GM18505 (cell line): ENCODE measurements at regions not wholly inside any gene's neighbourhood (a gene's known extent, or its start where the extent isn't known, plus 50 kb on each side); places are given as distances from the start of the nearest gene placed in this dataset.

Experiments used
- ATAC-seq: cut with Tn5 transposase; IDR thresholded peaks from one replicate; pipeline ENCODE4 v1.9.1; 2021; ENCODE audit not compliant: unreplicated experiment
- POLR2A ChIP-seq: IDR thresholded peaks from 4 replicates; pipeline ENCODE4 v1.6.1; 2011; ENCODE audit warnings: borderline replicate concordance; ENCODE audit not compliant: insufficient read depth, insufficient read length; ENCODE audit errors: extremely low read depth

DNA sequence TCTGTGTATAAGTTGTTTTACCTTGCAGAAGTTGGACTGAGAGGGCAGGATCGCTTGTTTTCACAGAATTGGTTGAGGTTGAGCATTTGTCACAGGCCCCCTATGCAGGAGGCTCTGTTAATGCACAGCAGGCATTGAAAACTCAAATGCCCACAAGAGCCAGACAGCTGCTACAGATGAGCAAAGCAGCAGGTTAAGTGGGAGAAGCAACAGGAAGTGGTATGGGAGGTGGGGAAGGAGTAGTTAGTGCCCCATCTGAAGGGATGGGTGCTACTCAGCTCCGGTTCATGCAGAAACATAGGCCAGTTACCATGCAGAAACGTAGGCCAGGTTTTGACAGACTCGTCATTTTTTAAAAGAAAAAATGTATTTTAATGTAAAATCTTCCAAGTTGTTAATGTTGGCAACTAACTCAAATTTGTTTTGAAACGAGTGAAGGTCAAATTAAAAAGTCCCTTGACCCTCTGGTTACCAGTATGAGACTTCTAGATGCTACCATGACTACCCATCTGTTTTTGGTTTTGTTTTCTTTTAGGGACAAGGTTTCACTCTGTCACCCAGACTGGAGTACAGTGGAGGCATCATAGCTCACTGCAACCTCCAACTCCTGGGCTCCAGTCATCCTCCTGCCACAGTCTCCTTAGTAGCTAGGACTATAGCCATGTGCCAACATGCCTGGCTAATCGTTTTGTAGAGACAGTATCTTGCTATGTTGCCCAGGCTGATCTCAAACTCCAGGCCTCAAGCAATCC is 84.7 kb upstream of the FRMD6 start:
- TF ChIP-seq POLR2A, result no peak
- ATAC-seq, result no peak

DNA sequence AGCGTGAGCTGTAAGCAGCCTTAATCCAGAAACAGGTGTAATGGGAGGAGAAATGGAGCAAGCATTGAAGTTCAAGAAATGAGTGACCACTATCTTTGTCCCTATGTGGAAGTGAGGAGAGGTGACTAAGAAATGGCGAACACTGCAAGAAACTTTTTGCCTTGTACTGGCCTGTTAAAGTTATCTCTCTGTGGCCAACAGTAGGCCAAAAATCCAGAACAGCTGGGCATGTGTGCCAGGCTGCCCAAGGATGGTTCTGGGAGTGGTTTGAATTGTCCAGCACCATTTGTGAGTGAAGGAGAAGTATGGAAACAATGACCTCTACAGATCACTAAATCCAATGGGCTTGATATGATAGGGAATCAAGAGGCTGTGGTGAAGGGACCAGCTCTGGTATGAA is 83.3 kb upstream of the FRMD6 start:
- ATAC-seq, result no peak
- TF ChIP-seq POLR2A, result no peak

- no peak for ATAC-seq
- TF ChIP-seq POLR2A, result no peak
These were observed 78.1 kb upstream of the FRMD6 start for GRCh38 chr14:51573607-51574006.

- no peak for ATAC-seq
- TF ChIP-seq POLR2A, result no peak
These were observed 77.7 kb upstream of the FRMD6 start for GRCh38 chr14:51574009-51574408.

GRCh38 chr14:51575349-51576116 is 76.2 kb upstream of the FRMD6 start:
- no peak for TF ChIP-seq POLR2A

GRCh38 chr14:51576117-51576430 is 75.6 kb upstream of the FRMD6 start:
- no peak for TF ChIP-seq POLR2A
- no peak for ATAC-seq

More at GRCh38 chr14:51575349-51576116, 76.2 kb upstream of the FRMD6 start:
- ATAC-seq, result no peak

DNA sequence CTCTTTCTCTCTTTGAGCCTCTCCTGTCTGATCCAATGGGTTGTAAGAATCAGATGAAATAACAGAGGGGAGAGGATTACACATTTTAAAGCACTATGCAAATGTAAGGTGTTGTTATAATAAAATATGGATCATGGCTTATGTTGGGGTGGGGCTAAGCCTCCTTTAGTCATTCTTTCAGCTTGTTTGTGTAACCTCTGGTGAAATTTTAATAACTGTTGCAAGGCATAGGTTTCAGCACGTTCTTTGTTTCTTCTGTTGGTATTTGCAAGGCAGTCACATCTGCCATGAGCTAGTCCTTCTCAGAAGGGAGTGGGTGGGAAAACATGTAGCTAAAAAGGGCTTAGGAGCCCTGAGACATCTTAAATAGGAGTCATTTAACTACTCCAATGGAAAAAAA is 74.8 kb upstream of the FRMD6 start:
- no peak for ATAC-seq
- no peak for TF ChIP-seq POLR2A

DNA sequence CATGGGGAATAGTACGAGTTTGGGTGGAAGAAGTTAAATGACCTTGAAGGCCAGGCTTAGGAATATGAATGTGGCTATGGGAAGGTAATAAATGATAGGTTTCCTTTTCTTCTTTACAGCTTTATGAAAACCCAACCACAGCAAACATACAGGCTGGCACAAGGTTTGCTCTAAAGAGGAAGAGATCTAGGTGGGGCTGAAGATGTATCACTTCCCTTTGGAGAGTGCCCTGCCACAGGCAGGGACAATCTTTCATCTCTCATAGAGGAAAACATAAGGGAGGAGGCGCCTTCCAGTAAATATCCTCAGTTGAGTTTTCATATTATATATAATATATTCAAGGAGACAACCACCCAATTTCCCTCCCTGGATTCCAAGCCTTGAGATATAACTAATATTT is 72.9 kb upstream of the FRMD6 start:
- no peak for ATAC-seq
- TF ChIP-seq POLR2A, result no peak

DNA sequence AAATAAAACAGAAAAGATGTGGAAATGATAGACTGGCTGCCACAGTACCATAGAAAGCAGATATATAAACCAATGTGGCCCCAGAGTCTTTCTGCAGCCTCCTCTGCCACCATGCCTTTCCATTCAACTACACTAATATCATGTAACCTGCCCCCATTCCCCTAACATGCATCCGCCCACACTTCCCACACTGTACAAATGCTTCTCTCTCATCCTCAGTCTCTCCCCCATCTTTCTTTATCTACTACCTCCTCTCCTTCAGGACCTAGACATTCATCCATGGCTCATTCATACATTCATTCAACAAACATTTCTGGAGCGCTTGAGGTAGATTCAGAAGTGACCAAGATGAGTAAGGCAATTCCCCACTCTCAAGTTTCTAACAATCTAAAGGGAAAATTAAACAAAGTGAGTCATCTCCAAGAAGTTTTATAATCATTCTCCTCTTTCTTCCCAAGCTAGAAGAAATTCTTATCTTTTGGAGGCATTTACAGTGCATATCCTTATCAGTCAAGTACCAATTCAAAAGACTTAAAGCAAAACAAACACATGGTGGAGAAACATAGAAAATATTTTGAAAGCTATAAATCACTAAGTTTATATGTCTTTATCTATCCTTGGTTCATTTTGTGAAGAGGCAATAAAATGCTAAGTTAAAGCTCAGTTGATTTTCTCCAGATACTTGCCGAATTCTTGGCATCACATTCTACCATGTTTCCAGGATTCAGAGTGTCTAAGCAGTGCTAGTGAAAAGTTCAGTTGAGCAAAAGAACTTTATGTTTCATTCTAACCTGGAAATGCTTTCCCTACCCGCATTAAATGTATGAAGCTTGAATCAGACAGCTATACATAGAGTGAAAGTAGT is 70.5 kb upstream of the FRMD6 start:
- ATAC-seq, result no peak
- TF ChIP-seq POLR2A, result no peak

DNA sequence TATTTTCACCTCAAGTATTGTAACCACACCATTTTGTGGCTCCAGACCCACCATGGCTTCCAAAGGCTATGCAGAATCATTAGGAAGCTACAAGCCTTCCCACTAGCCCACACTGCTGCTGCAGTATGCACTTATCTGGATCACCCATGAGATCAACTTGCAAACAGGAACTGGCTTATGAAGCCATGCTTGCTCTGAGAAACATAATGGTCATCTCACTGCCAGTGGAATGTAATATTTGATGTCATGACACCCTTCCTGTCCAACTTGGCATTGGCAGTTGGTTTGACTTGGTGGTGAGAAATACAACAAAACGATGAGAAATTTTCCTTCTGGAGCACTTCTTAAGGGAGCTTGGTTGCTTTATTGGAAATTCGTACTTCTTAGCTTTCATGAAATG is 69.3 kb upstream of the FRMD6 start:
- no peak for TF ChIP-seq POLR2A
- no peak for ATAC-seq

- TF ChIP-seq POLR2A, result no peak
- no peak for ATAC-seq
These were observed 66.7 kb upstream of the FRMD6 start for GRCh38 chr14:51585055-51585454.

DNA sequence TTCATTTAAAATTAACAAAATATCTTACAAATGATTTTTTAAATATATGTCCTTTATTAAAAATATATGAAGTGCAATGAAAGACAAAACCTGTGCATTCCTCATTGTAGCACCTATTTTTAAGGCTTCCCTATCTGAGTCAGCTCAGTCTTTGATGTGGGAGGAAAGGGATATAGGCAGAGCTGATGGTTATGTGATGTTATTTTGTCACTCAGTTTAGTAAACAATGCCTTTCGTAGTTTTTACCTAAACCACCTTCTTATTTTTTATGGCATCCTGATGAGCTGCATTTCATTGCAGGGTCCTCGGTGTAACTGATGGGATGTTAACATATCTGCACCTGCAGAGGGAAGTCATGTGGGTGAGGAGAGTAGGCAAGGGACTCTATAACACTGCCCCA is 58.9 kb upstream of the FRMD6 start:
- no peak for TF ChIP-seq POLR2A
- ATAC-seq, result no peak

GRCh38 chr14:51593397-51593796 is 58.3 kb upstream of the FRMD6 start:
- no peak for TF ChIP-seq POLR2A
- no peak for ATAC-seq
